Pancreas (tissue), 10 donors: ENCODE measurements at regions not wholly inside any gene's neighbourhood (a gene's known extent, or its start where the extent isn't known, plus 50 kb on each side); places are given as distances from the start of the nearest gene placed in this dataset.
A peak's percentile ranks its signal among the peaks of the same experiment; 100 is the strongest.

Experiments
- ATAC-seq, 4 donors: fragments of 200-7000 bp; cut with Tn5 transposase; one replicate each; pipeline versions ENCODE4 v1.8.0 to v1.9.1; 2020; ENCODE audit warnings: mild to moderate bottlenecking in 4 of 4, moderate library complexity in 4 of 4
- DNase-seq, 6 donors: peaks; one replicate each; pipeline ENCODE4 v3.0.0-alpha.2; 2020
- FAIRE-seq: peaks from 2 replicates; lab custom pipeline; 2012; peaks lifted over from hg19 to GRCh38; lab: Jason Lieb, UNC
- H3K27ac ChIP-seq, 4 donors: fragments of 200-600 bp; sonication (generic); 1 replicate in 3 of 4; 2 replicates in 1 of 4; pipeline versions ENCODE4 v1.5.0 to v1.8.0; 2020
- H3K27me3 ChIP-seq, 4 donors: fragments of 200-600 bp; one replicate each; pipeline ENCODE4 v1.8.0; 2021
- H3K36me3 ChIP-seq, 3 donors: fragments of 200-600 bp; sonication (generic) in 1 of 3; one replicate each; pipeline versions ENCODE4 v1.5.0 to v1.8.0; 2020 to 2021
- H3K4me1 ChIP-seq, 3 donors: fragments of 200-600 bp; one replicate each; pipeline ENCODE4 v1.8.0; 2021
- H3K4me3 ChIP-seq, 4 donors: fragments of 200-600 bp; sonication (generic) in 2 of 4; one replicate each; pipeline versions ENCODE4 v1.5.0 to v1.8.0; 2020 to 2021
- H3K9me3 ChIP-seq, 4 donors: fragments of 200-600 bp; one replicate each; pipeline ENCODE4 v1.8.0; 2021
- CTCF ChIP-seq, 4 donors: fragments of 200-600 bp; sonication (generic) in 3 of 4; IDR thresholded peaks; one replicate each; pipeline versions ENCODE4 v1.5.0 to v1.8.0; 2021; ENCODE audit warnings: antibody characterized with exemption in 4 of 4
- WGBS, 2 donors: extraction: QIAGEN DNeasy Blood & Tissue Kit; methylation state at CpG; one replicate each; pipeline ENCODE4 v1.1.7; 2013; 5-methylcytosine and 5-hydroxymethylcytosine counted together
- intact Hi-C, 3 donors: fragments of 100-400 bp; cut with DNase I; formaldehyde crosslinking; loops; one replicate each; pipeline versions ENCODE4 v1.11.1 to v1.14.2; 2022
- donor health status: healthy with polysubstance abuse.
- donor health status: DM: no; HTN: no; CAD: no; lungs with moderate emphysema.
- donor health status: DM: no; HTN: no; CAD: no.
- donor health status: control.
- donor health status: control.
- donor health status: Bipolar disorder and iron deficiency.
- donor health status: DM: yes; HTN: yes; CAD: no.
- donor health status: DM: no; HTN: no; CAD: no.
- donor health status: DM: no; HTN: no; CAD: no.
- donor health status: DM: yes; HTN: yes; CAD: no.

GRCh38 chr5:126365446-126366198 lies 57.6 kb upstream of the GRAMD2B start:
- DNase-seq (peak in 3 of 6 donors; percentile 32 to 48 (median 46)), FAIRE-seq (peak; percentile 53)

GRCh38 chr5:126366199-126366560 lies 57.0 kb upstream of the GRAMD2B start:
- H3K27me3 ChIP-seq, result no peaks in the 10 kb centered on the region
- ATAC-seq (peak in 3 of 4 donors; percentile 7 to 36 (median 24)), DNase-seq (no peak), FAIRE-seq (no peak)
- peak overlapping the region in 2 of 4 donors; percentile 23 to 48 for H3K27ac ChIP-seq
- H3K36me3 ChIP-seq, result no peaks in the 10 kb centered on the region
- no peak for TF ChIP-seq CTCF (IDR thresholded peaks at IDR 0.05)
- H3K4me1 ChIP-seq, result peaks cover 29 to 47% (median 46%) of the 10 kb centered on the region in 3 donors
- H3K4me3 ChIP-seq, result no peak overlapping the region
- 0 to 13% methylated on average over 1 of the region's 1 CpG for WGBS, 2 donors
- no peaks in the 10 kb centered on the region for H3K9me3 ChIP-seq
- intact Hi-C loops, result no loop called here

More at GRCh38 chr5:126365446-126366198, 57.6 kb upstream of the GRAMD2B start:
- Histone ChIP-seq H3K4me1 (peaks cover 27 to 43% (median 42%) of the 10 kb centered on the region in 3 donors), H3K27ac (peak overlapping the region in 2 of 4 donors; percentile 23 to 48), H3K9me3 (no peaks in the 10 kb centered on the region), H3K27me3 (no peaks in the 10 kb centered on the region), H3K36me3 (no peaks in the 10 kb centered on the region), H3K4me3 (no peak overlapping the region)
- peak; percentile 74 to 85 (median 78) for ATAC-seq
- WGBS, 2 donors, result 9 to 10% methylated on average over 5 of the region's 5 CpGs
- intact Hi-C loops, result no loop called here
- TF ChIP-seq CTCF (IDR thresholded peaks at IDR 0.05), result no peak

- Histone ChIP-seq H3K27me3 (no peaks in the 10 kb centered on the region), H3K4me3 (no peak overlapping the region), H3K27ac (peak overlapping the region in 1 of 4 donors; percentile 29), H3K9me3 (no peaks in the 10 kb centered on the region), H3K36me3 (no peaks in the 10 kb centered on the region), H3K4me1 (peaks cover 35 to 53% (median 52%) of the 10 kb centered on the region in 3 donors)
- ATAC-seq, result no peak
- WGBS, 2 donors, result 24 to 32% methylated on average over 2 of the region's 2 CpGs
- TF ChIP-seq CTCF (IDR thresholded peaks at IDR 0.05), result no peak
- DNase-seq, result no peak
- no peak for FAIRE-seq
- intact Hi-C loops, result no loop called here
Observed at GRCh38 chr5:126368239-126368812, 54.9 kb upstream of the GRAMD2B start.

DNA sequence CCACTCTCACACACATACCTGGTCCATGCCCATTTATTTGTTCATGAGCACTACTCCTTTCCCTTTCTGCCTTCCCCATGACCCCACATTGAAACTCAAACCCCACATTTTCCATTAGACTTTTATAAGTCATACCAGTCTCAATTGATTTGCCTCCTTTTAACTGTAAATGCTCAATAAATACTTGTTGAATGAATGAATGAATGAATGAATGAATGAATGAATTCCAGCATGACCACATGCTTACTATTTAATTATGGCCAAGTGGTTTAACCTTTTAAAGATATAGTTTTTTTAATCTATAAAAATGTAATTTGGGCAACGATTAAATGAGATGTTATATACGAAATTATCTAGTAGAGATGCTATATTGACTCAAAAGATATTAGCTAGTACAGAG lies 54.1 kb upstream of the GRAMD2B start:
- 61% methylated on average over 2 of the region's 2 CpGs for WGBS, 2 donors
- FAIRE-seq (no peak), ATAC-seq (no peak), DNase-seq (no peak)
- no peaks in the 10 kb centered on the region for H3K36me3 ChIP-seq
- H3K4me3 ChIP-seq, result no peak overlapping the region
- no peaks in the 10 kb centered on the region for H3K9me3 ChIP-seq
- H3K27ac ChIP-seq, result peak overlapping the region in 2 of 4 donors; percentile 90 to 94
- no peak for TF ChIP-seq CTCF (IDR thresholded peaks at IDR 0.05)
- peaks cover 35 to 57% (median 53%) of the 10 kb centered on the region in 3 donors for H3K4me1 ChIP-seq
- H3K27me3 ChIP-seq, result no peaks in the 10 kb centered on the region
- intact Hi-C loops, result no loop called here
